Thyroid gland (tissue), 4 donors: ENCODE measurements at regions not wholly inside any gene's neighbourhood (a gene's known extent, or its start where the extent isn't known, plus 50 kb on each side); places are given as distances from the start of the nearest gene placed in this dataset.

Experiments used
- POLR2A ChIP-seq, 2 donors: fragments of 450-650 bp; IDR thresholded peaks; one replicate each; pipeline ENCODE4 v1.6.1; 2017; ENCODE audit warnings: antibody characterized with exemption in 2 of 2, mild to moderate bottlenecking in 2 of 2, moderate library complexity in 1 of 2
- TF ChIP-seq, protein P1 (sequence below), 6 experiments: fragments of 200-600 bp in 3 of 6; fragments of 450-650 bp in 3 of 6; sonication (generic) in 3 of 6; IDR thresholded peaks; one replicate each; pipeline ENCODE4 v1.5.1; 2016 to 2019; ENCODE audit warnings: antibody characterized with exemption in 6 of 6, mild to moderate bottlenecking in 2 of 6, inconsistent platforms in 1 of 6, moderate library complexity in 1 of 6

DNA sequence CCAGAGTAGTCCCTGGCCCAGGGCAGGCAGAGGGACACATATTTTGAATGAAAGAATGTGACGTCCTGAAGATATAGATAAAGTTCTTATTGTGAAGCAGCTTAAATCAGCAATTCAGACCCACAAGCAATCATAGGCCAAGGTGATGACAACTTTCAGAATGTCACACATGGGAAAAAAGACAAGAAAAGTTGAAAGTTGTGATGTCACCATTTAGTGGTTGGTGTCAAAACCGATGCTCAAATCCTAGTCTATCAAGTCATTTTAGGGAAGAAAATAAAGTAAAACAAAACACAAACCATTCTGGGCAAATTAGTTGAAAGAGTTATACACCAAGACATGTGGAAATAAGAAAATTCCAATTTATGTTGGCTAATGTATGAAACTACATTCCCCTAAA, 710.8 kb downstream of the DOK5 start:
- TF ChIP-seq, protein P1, sequence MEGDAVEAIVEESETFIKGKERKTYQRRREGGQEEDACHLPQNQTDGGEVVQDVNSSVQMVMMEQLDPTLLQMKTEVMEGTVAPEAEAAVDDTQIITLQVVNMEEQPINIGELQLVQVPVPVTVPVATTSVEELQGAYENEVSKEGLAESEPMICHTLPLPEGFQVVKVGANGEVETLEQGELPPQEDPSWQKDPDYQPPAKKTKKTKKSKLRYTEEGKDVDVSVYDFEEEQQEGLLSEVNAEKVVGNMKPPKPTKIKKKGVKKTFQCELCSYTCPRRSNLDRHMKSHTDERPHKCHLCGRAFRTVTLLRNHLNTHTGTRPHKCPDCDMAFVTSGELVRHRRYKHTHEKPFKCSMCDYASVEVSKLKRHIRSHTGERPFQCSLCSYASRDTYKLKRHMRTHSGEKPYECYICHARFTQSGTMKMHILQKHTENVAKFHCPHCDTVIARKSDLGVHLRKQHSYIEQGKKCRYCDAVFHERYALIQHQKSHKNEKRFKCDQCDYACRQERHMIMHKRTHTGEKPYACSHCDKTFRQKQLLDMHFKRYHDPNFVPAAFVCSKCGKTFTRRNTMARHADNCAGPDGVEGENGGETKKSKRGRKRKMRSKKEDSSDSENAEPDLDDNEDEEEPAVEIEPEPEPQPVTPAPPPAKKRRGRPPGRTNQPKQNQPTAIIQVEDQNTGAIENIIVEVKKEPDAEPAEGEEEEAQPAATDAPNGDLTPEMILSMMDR (IDR thresholded peaks at IDR 0.05): no peak
- TF ChIP-seq POLR2A (IDR thresholded peaks at IDR 0.05): no peak
